Heart right ventricle (tissue), 16 donors: ENCODE measurements at regions not wholly inside any gene's neighbourhood (a gene's known extent, or its start where the extent isn't known, plus 50 kb on each side); places are given as distances from the start of the nearest gene placed in this dataset.

Experiments
- ATAC-seq, 8 donors: fragments of 200-7000 bp; cut with Tn5 transposase; one replicate each; pipeline ENCODE4 v1.9.1; 2020; ENCODE audit warnings: mild to moderate bottlenecking in 8 of 8, moderate library complexity in 8 of 8, moderate number of reproducible peaks in 1 of 8
- DNase-seq, 2 donors: peaks; one replicate each; pipeline ENCODE4 v3.0.0-alpha.2; 2020
- H3K27ac ChIP-seq, 10 donors: fragments of 200-600 bp; sonication (generic) in 2 of 10; one replicate each; pipeline versions ENCODE4 v1.5.0 to v1.8.0; 2020 to 2022; ENCODE audit warnings: mild to moderate bottlenecking in 3 of 10
- H3K27me3 ChIP-seq, 7 donors: fragments of 200-600 bp; one replicate each; pipeline ENCODE4 v1.8.0; 2021 to 2022; ENCODE audit warnings: mild to moderate bottlenecking in 2 of 7
- H3K36me3 ChIP-seq, 9 donors: fragments of 200-600 bp; sonication (generic) in 1 of 9; one replicate each; pipeline versions ENCODE4 v1.5.0 to v1.8.0; 2020 to 2022; ENCODE audit warnings: mild to moderate bottlenecking in 2 of 9
- H3K4me1 ChIP-seq, 9 donors: fragments of 200-600 bp; sonication (generic) in 1 of 9; one replicate each; pipeline versions ENCODE4 v1.5.0 to v1.8.0; 2020 to 2022; ENCODE audit warnings: mild to moderate bottlenecking in 4 of 9
- H3K4me3 ChIP-seq, 10 donors: fragments of 200-600 bp; sonication (generic) in 2 of 10; one replicate each; pipeline versions ENCODE4 v1.5.0 to v1.8.0; 2020 to 2022; ENCODE audit warnings: mild to moderate bottlenecking in 7 of 10, moderate library complexity in 2 of 10
- H3K9me3 ChIP-seq, 11 donors: fragments of 200-600 bp in 10 of 11; sonication (generic) in 2 of 11; one replicate each; pipeline versions ENCODE4 v1.5.0 to v1.8.0; 2013 to 2022; ENCODE audit warnings: mild to moderate bottlenecking in 2 of 11, control low read depth in 1 of 11, moderate library complexity in 1 of 11
- WGBS, 2 donors: extraction: QIAGEN DNeasy Blood & Tissue Kit; methylation state at CpG; one replicate each; pipeline ENCODE4 v1.1.7; 2013; ENCODE audit warnings: inconsistent platforms in 1 of 2; 5-methylcytosine and 5-hydroxymethylcytosine counted together
- intact Hi-C, 10 donors: fragments of 100-400 bp; cut with DNase I; formaldehyde crosslinking; loops; one replicate each; pipeline versions ENCODE4 v1.11.1 to v1.14.2; 2022
- TF ChIP-seq, protein P1 (sequence below), 9 donors: fragments of 200-600 bp; sonication (generic) in 2 of 9; IDR thresholded peaks; one replicate each; pipeline versions ENCODE4 v1.5.0 to v1.8.0; 2021 to 2022; ENCODE audit warnings: antibody characterized with exemption in 9 of 9, mild to moderate bottlenecking in 5 of 9, moderate library complexity in 1 of 9
- donor health status: Arrhythmogenic right ventricular cardiomyopathy.
- donor health status: ischemic (EF 13 %, LVEDD 7.1; RV severe dilation, severe dysfunction).
- donor health status: healthy with polysubstance abuse.
- donor health status: DM: no; HTN: yes; CAD: no.
- donor health status: DM: no; HTN: no; CAD: no.
- donor health status: ischemic (EF 25% LVEDD 6.9; RV normal size, moderate dysfunction).
- donor health status: ischemic (EF 25% LVEDD 5.7; RV mildly dilated, moderate dysfunction).
- donor health status: healthy.
- donor health status: DM: yes; HTN: yes; CAD: no.
- donor health status: Ischemic cardiomyopathy.
- donor health status: ischemic (EF 35%, LVEDD 5.7; RV mildly dilated, moderate dysfunction).
- donor health status: nonischemic (EF 11% LVEDD 7.7; RV severe dilation, severe dysfunction).
- donor health status: DM: yes; HTN: yes; CAD: no.
- donor health status: PGD.
- donor health status: ischemic (EF 29% LVEDD 5.4; RV normal size, mild dysfunction).
- donor health status: nonischemic (EF 23%, LVEDD 6.1; RV moderate dilation, normal function).

DNA sequence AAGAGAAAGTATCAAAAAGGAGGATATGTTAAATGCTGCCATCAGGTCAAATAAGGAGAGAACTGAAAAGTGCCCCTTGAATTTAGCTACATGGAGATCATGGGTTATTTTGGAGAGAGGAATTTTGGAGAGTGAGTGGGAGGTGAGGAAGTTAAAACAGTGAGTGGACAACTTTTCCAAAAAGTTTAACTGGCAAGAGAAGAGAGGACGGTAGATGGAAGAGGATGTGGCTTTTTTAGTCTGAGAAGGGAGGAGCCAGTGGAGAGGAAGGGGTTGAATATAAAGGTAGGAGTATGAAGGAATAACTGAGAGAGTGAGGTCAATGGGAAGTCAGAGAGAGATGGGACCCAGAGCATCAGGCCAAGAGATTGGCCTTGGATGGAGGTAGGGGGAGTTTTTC, 62.5 kb upstream of the NFE2L2 start:
- DNase-seq (no peak), ATAC-seq (no peak)
- TF ChIP-seq, protein P1, sequence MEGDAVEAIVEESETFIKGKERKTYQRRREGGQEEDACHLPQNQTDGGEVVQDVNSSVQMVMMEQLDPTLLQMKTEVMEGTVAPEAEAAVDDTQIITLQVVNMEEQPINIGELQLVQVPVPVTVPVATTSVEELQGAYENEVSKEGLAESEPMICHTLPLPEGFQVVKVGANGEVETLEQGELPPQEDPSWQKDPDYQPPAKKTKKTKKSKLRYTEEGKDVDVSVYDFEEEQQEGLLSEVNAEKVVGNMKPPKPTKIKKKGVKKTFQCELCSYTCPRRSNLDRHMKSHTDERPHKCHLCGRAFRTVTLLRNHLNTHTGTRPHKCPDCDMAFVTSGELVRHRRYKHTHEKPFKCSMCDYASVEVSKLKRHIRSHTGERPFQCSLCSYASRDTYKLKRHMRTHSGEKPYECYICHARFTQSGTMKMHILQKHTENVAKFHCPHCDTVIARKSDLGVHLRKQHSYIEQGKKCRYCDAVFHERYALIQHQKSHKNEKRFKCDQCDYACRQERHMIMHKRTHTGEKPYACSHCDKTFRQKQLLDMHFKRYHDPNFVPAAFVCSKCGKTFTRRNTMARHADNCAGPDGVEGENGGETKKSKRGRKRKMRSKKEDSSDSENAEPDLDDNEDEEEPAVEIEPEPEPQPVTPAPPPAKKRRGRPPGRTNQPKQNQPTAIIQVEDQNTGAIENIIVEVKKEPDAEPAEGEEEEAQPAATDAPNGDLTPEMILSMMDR (IDR thresholded peaks at IDR 0.05): no peak
- no peaks in the 10 kb centered on the region for H3K27me3 ChIP-seq
- H3K4me3 ChIP-seq: no peak overlapping the region
- H3K36me3 ChIP-seq: peaks cover 0 to 16% (median 5%) of the 10 kb centered on the region in 9 donors
- H3K4me1 ChIP-seq: peaks cover 0 to 17% (median 0%) of the 10 kb centered on the region in 9 donors
- intact Hi-C loops: loop anchor here in 3 of 10 donors (2.0 to 5.0 kb wide), 3 partner anchors 60 to 164 kb away; no protein-coding TSS in a partner anchor
- WGBS, 2 donors: 60 to 62% methylated on average over 1 of the region's 1 CpG
- H3K9me3 ChIP-seq: no peaks in the 10 kb centered on the region
- H3K27ac ChIP-seq: no peak overlapping the region

DNA sequence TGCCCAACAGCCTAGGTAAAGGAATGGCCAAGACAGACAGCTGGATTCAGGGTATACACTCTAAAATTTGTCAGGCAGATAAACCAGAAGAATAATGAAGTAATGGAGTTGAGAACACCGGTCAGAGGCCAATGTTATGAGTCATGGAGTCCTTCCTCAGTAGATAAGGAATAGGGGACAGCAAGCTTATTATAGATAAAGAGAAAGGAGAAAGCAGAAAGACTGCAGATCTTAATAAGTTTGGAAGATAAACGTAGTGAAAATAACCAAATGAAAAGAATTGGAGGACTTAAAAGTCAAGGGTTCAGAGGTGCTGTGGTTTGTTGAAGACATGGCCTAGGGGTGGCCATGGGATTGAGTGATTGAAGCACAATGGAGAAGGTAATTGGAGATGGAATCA, 63.5 kb upstream of the NFE2L2 start:
- Histone ChIP-seq H3K9me3 (no peaks in the 10 kb centered on the region), H3K36me3 (peaks cover 0 to 5% (median 0%) of the 10 kb centered on the region in 9 donors), H3K4me1 (peaks cover 0 to 20% (median 0%) of the 10 kb centered on the region in 9 donors), H3K27me3 (no peaks in the 10 kb centered on the region), H3K4me3 (no peak overlapping the region), H3K27ac (no peak overlapping the region)
- ATAC-seq (no peak), DNase-seq (no peak)
- 57 to 61% methylated on average over 2 of the region's 2 CpGs for WGBS, 2 donors
- intact Hi-C loops: loop anchor here in 2 of 10 donors (5.0 kb wide), 2 partner anchors 61 to 161 kb away; no protein-coding TSS in a partner anchor
- TF ChIP-seq, protein P1 (IDR thresholded peaks at IDR 0.05): no peak

DNA sequence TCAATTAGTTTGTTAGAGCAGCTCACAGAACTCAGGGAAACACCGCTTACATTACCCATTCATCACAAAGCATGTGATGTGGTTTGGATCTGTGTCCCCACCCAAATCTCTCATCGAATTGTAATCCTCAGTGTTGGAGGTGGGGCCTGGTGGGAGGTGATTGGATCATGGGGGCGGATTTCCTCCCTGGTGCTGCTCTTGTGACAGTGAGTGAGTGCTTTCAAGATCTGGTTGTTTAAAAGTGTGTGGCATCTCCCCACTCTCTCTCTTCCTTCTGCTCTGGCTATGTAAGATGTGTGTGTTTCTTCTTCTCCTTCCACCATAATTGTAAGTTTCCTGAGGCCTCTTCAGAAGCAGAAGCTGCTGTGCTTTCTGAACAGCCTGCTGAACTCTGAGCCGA, 63.5 kb upstream of the AGPS start:
- Histone ChIP-seq H3K36me3 (peaks cover 0 to 11% (median 0%) of the 10 kb centered on the region in 9 donors), H3K4me1 (peaks cover 0 to 20% (median 0%) of the 10 kb centered on the region in 9 donors), H3K9me3 (no peaks in the 10 kb centered on the region), H3K4me3 (no peak overlapping the region), H3K27me3 (no peaks in the 10 kb centered on the region), H3K27ac (no peak overlapping the region)
- no peak for DNase-seq
- intact Hi-C loops: loop anchor here in 2 of 10 donors (5.0 kb wide), 2 partner anchors 62 to 162 kb away; no protein-coding TSS in a partner anchor
- 86 to 90% methylated on average over 4 of the region's 4 CpGs for WGBS, 2 donors
- TF ChIP-seq, protein P1 (IDR thresholded peaks at IDR 0.05): no peak
- no peak for ATAC-seq

DNA sequence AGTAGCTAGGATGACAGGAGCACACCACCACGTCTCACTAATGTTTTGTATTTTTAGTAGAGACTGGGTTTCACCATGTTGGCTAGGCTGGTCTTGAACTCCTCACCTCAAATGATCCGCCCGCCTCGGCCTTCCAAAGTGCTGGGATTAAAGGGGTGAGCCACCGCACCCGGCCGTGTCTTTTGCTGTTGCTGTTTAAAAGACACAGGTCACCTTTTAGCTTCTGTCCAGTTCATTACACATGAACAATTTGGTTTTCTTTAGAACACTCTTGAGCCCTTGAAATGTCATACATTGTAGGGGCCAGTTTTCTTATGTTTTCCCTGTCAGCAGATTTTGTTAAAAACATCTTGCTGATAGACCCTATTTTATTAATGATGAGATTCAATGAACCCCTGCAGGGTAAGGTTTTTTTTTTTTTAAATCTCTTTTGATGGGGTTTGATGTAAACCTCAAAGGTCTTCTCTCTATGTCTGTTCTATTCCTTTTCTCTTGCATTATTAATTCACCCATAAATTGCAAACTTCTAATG, 61.0 kb upstream of the AGPS start:
- 91 to 97% methylated on average over 7 of the region's 7 CpGs for WGBS, 2 donors
- no peaks in the 10 kb centered on the region for H3K9me3 ChIP-seq
- H3K4me3 ChIP-seq: no peak overlapping the region
- H3K4me1 ChIP-seq: peaks cover 0 to 23% (median 0%) of the 10 kb centered on the region in 9 donors
- intact Hi-C loops: loop anchor here in 9 of 10 donors (5.0 to 10.0 kb wide), 9 partner anchors 34 to 423 kb away; partner anchors contain the start of genes NFE2L2 (in 3 of the 9) and HNRNPA3 (in 1 of the 9)
- peaks cover 0 to 11% (median 0%) of the 10 kb centered on the region in 9 donors for H3K36me3 ChIP-seq
- ATAC-seq (no peak), DNase-seq (no peak)
- H3K27me3 ChIP-seq: no peaks in the 10 kb centered on the region
- H3K27ac ChIP-seq: peak overlapping the region in 2 of 10 donors; percentile 5 to 32
- TF ChIP-seq, protein P1 (IDR thresholded peaks at IDR 0.05): no peak
